ENCODE measurements at regions not wholly inside any gene's neighbourhood (a gene's known extent, or its start where the extent isn't known, plus 50 kb on each side); places are given as distances from the start of the nearest gene placed in this dataset.

DNA sequence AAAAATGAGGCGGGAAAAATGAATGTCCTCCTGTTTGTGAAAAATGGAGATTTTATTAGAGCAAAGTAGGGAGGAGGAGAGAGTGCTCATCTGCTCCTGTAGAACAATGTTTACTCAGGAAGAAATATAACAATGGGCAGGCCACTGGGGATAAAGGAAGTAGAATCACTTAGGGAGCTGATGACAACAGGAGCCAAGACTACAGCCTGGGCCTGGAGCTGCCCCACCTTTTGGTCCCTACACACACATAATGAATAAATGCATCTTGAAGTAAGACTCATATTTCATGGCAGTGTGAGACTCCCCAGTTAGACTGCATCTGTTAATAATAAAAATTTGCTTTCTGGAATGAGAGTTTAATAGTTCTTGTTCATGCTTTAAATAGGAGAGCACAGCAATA lies 1939.8 kb downstream of the EFNA5 start:
- no peak for FAIRE-seq

DNA sequence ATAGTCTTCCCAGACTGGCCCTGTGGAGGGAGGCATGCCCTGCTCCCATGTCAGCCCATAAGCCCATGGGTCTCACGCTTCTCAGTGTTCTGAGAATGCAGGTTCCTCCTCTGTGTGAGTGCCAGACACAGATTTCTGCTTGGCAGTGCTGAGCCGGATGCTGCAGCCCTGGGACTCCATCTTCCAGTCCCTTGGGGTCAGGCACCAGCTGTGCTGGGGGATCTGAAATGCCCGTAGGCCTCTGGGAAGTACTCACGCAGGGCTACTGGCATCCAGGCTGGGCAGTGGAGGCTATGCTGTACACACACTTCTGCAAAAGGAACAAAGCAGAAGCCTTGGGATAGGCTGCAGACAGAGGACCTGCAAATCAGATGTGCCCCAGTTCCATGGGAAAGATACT lies 1944.6 kb downstream of the EFNA5 start:
- Histone ChIP-seq H3K4me1 (ENCODE audit: control insufficient read depth, extremely low read depth, insufficient read depth, low read length) (no peaks in the 10 kb centered on the region), H3K36me3 (ENCODE audit: control insufficient read depth in 2 of 2, extremely low read depth in 1 of 2, insufficient read depth in 2 of 2, low read length in 2 of 2) (no peaks in the 10 kb centered on the region), H4K20me1 (ENCODE audit: control insufficient read depth, extremely low read depth, insufficient read depth, low read length) (no peaks in the 10 kb centered on the region), H3K4me3 (ENCODE audit: control insufficient read depth in 2 of 3, extremely low read depth in 1 of 3, insufficient read depth in 2 of 3, low read depth in 1 of 3, low read length in 3 of 3) (no peak overlapping the region), H3K27ac (ENCODE audit: control insufficient read depth, insufficient read depth, low read length) (no peak overlapping the region), H2AFZ (ENCODE audit: control insufficient read depth, low read length) (no peak overlapping the region), H3K9me1 (ENCODE audit: control insufficient read depth, extremely low read depth, insufficient read depth, low read length) (no peaks in the 10 kb centered on the region), H3K4me2 (ENCODE audit: control insufficient read depth, extremely low read depth, insufficient read depth, low read depth, low read length) (no peak overlapping the region), H3K27me3 (ENCODE audit: control insufficient read depth, extremely low read depth, insufficient read depth, low read length) (no peaks in the 10 kb centered on the region), H3K9ac (ENCODE audit: control insufficient read depth, extremely low read depth, insufficient read depth, low read length) (no peak overlapping the region), H3K79me2 (ENCODE audit: control insufficient read depth, insufficient read depth, low read length) (no peaks in the 10 kb centered on the region), H3K9me3 (ENCODE audit: control insufficient read depth, low read depth, low read length) (peaks cover 5% of the 10 kb centered on the region)
- FAIRE-seq (no peak), DNase-seq (ENCODE audit: low read depth, low spot score) (no peak)
- no peak for TF ChIP-seq EZH2 (IDR thresholded peaks at IDR 0.05; ENCODE audit: low read length)
- TF ChIP-seq, protein P1, sequence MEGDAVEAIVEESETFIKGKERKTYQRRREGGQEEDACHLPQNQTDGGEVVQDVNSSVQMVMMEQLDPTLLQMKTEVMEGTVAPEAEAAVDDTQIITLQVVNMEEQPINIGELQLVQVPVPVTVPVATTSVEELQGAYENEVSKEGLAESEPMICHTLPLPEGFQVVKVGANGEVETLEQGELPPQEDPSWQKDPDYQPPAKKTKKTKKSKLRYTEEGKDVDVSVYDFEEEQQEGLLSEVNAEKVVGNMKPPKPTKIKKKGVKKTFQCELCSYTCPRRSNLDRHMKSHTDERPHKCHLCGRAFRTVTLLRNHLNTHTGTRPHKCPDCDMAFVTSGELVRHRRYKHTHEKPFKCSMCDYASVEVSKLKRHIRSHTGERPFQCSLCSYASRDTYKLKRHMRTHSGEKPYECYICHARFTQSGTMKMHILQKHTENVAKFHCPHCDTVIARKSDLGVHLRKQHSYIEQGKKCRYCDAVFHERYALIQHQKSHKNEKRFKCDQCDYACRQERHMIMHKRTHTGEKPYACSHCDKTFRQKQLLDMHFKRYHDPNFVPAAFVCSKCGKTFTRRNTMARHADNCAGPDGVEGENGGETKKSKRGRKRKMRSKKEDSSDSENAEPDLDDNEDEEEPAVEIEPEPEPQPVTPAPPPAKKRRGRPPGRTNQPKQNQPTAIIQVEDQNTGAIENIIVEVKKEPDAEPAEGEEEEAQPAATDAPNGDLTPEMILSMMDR (optimal IDR thresholded peaks at IDR 0.05 in 1 of 3, IDR thresholded peaks at IDR 0.05 in 1 of 3, conservative IDR thresholded peaks at IDR 0.05 in 1 of 3; ENCODE audit: extremely low read depth in 1 of 3, insufficient read depth in 2 of 3, low read length in 3 of 3) = no peak
- dilution Hi-C loops (cut with MboI; ENCODE audit: extremely low pct_ligation_motif_present, low sequenced_read_pairs) = no loop called here

More for the DNA sequence above, 1939.8 kb downstream of the EFNA5 start:
- Histone ChIP-seq H3K9me3 (ENCODE audit: control insufficient read depth, low read depth, low read length) (no peaks in the 10 kb centered on the region), H3K79me2 (ENCODE audit: control insufficient read depth, insufficient read depth, low read length) (no peaks in the 10 kb centered on the region), H3K4me1 (ENCODE audit: control insufficient read depth, extremely low read depth, insufficient read depth, low read length) (no peaks in the 10 kb centered on the region), H3K4me2 (ENCODE audit: control insufficient read depth, extremely low read depth, insufficient read depth, low read depth, low read length) (no peak overlapping the region), H3K4me3 (ENCODE audit: control insufficient read depth in 2 of 3, extremely low read depth in 1 of 3, insufficient read depth in 2 of 3, low read depth in 1 of 3, low read length in 3 of 3) (no peak overlapping the region), H3K9me1 (ENCODE audit: control insufficient read depth, extremely low read depth, insufficient read depth, low read length) (no peaks in the 10 kb centered on the region), H3K36me3 (ENCODE audit: control insufficient read depth in 2 of 2, extremely low read depth in 1 of 2, insufficient read depth in 2 of 2, low read length in 2 of 2) (no peaks in the 10 kb centered on the region), H3K27ac (ENCODE audit: control insufficient read depth, insufficient read depth, low read length) (no peak overlapping the region), H2AFZ (ENCODE audit: control insufficient read depth, low read length) (no peak overlapping the region), H3K9ac (ENCODE audit: control insufficient read depth, extremely low read depth, insufficient read depth, low read length) (no peak overlapping the region), H4K20me1 (ENCODE audit: control insufficient read depth, extremely low read depth, insufficient read depth, low read length) (no peaks in the 10 kb centered on the region), H3K27me3 (ENCODE audit: control insufficient read depth, extremely low read depth, insufficient read depth, low read length) (no peaks in the 10 kb centered on the region)
- TF ChIP-seq, protein P1 (optimal IDR thresholded peaks at IDR 0.05 in 1 of 3, IDR thresholded peaks at IDR 0.05 in 1 of 3, conservative IDR thresholded peaks at IDR 0.05 in 1 of 3; ENCODE audit: extremely low read depth in 1 of 3, insufficient read depth in 2 of 3, low read length in 3 of 3) = no peak
- TF ChIP-seq EZH2 (IDR thresholded peaks at IDR 0.05; ENCODE audit: low read length) = no peak
- dilution Hi-C loops (cut with MboI; ENCODE audit: extremely low pct_ligation_motif_present, low sequenced_read_pairs) = no loop called here
- no peak for DNase-seq (ENCODE audit: low read depth, low spot score)
